ENCODE measurements at regions not wholly inside any gene's neighbourhood (a gene's known extent, or its start where the extent isn't known, plus 50 kb on each side); places are given as distances from the start of the nearest gene placed in this dataset.
"Not testable (repeated sequence)": the region's sequence is repeated elsewhere in the genome, so short reads cannot be mapped to it uniquely, and the experiment has no call there.

- H3K36me3 Mint-ChIP-seq (ENCODE audit: low read depth); H3K9me3 Mint-ChIP-seq; H3K27ac Mint-ChIP-seq; intact Hi-C loops (cut with micrococcal nuclease); H3K4me3 Mint-ChIP-seq; H3K27me3 Mint-ChIP-seq (ENCODE audit: low read depth); DNase-seq; H3K4me1 Mint-ChIP-seq (ENCODE audit: low read depth): not testable (repeated sequence)
- CTCF ChIA-PET, result interaction anchor here (1.2 kb wide), 1 partner anchor 392 kb away, joined by 4 read pairs; no protein-coding TSS in a partner anchor
Measured at GRCh38 chr12:85475277-85475676, 195.3 kb downstream of the ALX1 start.

DNA sequence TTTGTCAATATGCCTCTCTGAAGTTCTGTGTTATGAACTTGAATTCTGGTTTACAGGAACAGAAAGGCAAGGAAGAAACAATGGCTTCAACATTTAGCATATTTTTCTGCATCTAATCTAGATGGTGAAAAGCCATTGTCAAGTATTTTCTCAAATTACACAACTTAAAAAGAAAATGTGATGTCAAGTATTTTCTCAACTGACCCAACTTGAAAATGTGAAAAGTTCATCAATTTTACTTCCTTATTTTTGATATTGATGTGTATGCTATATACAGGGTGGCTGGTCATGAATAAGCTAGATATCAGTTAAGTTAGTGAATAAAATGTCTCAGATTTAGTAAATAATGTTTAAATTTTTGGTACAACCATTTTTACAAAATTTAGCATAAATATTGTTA is 196.7 kb downstream of the ALX1 start:
- intact Hi-C loops (cut with micrococcal nuclease), result no loop called here
- CTCF ChIA-PET, result interaction anchor here (0.9 kb wide), 2 partner anchors 10 to 444 kb away, joined by 3 read pairs; no protein-coding TSS in a partner anchor

DNA sequence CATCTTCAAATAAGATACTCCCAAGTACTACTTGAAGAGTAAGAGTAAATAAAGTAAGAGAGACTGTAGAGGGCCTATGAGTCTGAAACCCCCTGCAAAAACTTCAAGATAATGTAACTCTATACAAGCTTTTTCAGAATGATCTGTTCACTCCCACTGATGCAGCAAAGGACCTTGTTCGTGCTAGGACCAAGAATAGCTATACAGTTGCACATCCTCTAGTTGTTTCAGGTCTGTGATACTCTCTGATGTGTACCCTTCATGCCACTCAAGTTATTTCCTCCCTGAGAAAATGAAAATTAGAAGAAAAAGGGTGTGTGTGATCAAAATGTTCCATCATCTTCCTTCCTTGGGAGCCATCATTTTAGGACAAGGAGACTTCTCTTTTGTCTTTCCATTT is 204.4 kb downstream of the ALX1 start:
- intact Hi-C loops (cut with micrococcal nuclease), result no loop called here

More for the DNA sequence above, 196.7 kb downstream of the ALX1 start:
- H3K36me3 Mint-ChIP-seq (ENCODE audit: low read depth), result no peaks in the 10 kb centered on the region
- no peak for DNase-seq
- H3K9me3 Mint-ChIP-seq, result no peaks in the 10 kb centered on the region
- H3K4me1 Mint-ChIP-seq (ENCODE audit: low read depth), result no peaks in the 10 kb centered on the region
- no peak overlapping the region for H3K27ac Mint-ChIP-seq
- no peaks in the 10 kb centered on the region for H3K27me3 Mint-ChIP-seq (ENCODE audit: low read depth)
- H3K4me3 Mint-ChIP-seq, result no peak overlapping the region

GRCh38 chr12:85489194-85489593 is 209.2 kb downstream of the ALX1 start:
- CTCF ChIA-PET, result no interaction called here
- intact Hi-C loops (cut with micrococcal nuclease), result no loop called here
- H3K4me1 Mint-ChIP-seq (ENCODE audit: low read depth), result no peaks in the 10 kb centered on the region

More for the DNA sequence above, 204.4 kb downstream of the ALX1 start:
- H3K4me3 Mint-ChIP-seq, result no peak overlapping the region
- no peak for DNase-seq
- no peaks in the 10 kb centered on the region for H3K36me3 Mint-ChIP-seq (ENCODE audit: low read depth)
- no peaks in the 10 kb centered on the region for H3K9me3 Mint-ChIP-seq
- CTCF ChIA-PET, result no interaction called here
- no peaks in the 10 kb centered on the region for H3K27me3 Mint-ChIP-seq (ENCODE audit: low read depth)
- no peak overlapping the region for H3K27ac Mint-ChIP-seq
- no peaks in the 10 kb centered on the region for H3K4me1 Mint-ChIP-seq (ENCODE audit: low read depth)

DNA sequence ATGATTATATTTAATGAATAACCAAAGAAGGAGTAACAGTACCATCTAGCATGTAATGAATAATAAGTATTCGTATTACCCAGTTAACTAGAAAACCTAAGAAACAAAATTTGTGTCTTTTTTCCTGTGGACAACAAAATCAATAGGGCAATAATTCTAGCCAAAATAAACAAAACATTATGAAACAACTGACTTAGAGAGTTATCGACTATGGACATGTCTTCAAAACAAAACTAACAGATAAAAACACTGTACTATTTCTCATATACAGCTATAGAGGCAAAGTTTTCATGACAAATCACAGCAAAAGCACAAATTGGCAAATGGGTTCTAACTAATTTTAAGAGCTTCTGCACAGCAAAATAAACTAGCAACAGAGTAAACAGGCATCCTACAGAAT is 224.1 kb downstream of the ALX1 start:
- Mint-ChIP-seq H3K36me3 (ENCODE audit: low read depth) (no peaks in the 10 kb centered on the region), H3K4me3 (no peak overlapping the region), H3K27ac (no peak overlapping the region), H3K4me1 (ENCODE audit: low read depth) (no peaks in the 10 kb centered on the region), H3K27me3 (ENCODE audit: low read depth) (no peaks in the 10 kb centered on the region), H3K9me3 (no peaks in the 10 kb centered on the region)
- CTCF ChIA-PET, result no interaction called here
- no peak for DNase-seq
- intact Hi-C loops (cut with micrococcal nuclease), result no loop called here

More at GRCh38 chr12:85489194-85489593, 209.2 kb downstream of the ALX1 start:
- no peaks in the 10 kb centered on the region for H3K36me3 Mint-ChIP-seq (ENCODE audit: low read depth)
- H3K9me3 Mint-ChIP-seq, result peaks cover 5% of the 10 kb centered on the region
- DNase-seq, result no peak
- H3K4me3 Mint-ChIP-seq, result no peak overlapping the region
- no peak overlapping the region for H3K27ac Mint-ChIP-seq
- H3K27me3 Mint-ChIP-seq (ENCODE audit: low read depth), result no peaks in the 10 kb centered on the region

DNA sequence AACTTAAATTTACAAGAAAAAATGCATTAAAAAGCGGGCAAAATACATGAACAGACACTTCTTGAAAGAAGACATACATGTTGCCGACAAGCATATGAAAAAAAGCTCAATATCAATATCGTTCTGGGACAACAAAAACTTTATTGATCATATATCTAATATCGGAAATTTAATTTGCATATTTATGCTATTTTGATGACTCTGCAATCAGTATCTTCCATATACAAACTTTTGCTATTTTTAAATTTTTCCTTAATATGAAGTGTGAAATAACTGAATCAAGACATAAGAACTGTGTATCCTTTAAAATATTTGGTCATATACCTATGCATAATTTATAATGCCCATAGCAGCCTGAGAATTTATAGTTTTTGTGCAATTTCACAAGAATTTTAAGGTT is 224.6 kb downstream of the ALX1 start:
- no peak for DNase-seq
- no peaks in the 10 kb centered on the region for H3K4me1 Mint-ChIP-seq (ENCODE audit: low read depth)
- no peaks in the 10 kb centered on the region for H3K36me3 Mint-ChIP-seq (ENCODE audit: low read depth)
- CTCF ChIA-PET, result no interaction called here
- H3K4me3 Mint-ChIP-seq, result no peak overlapping the region
- H3K27me3 Mint-ChIP-seq (ENCODE audit: low read depth), result no peaks in the 10 kb centered on the region
- H3K9me3 Mint-ChIP-seq, result no peaks in the 10 kb centered on the region
- H3K27ac Mint-ChIP-seq, result no peak overlapping the region
- intact Hi-C loops (cut with micrococcal nuclease), result no loop called here

DNA sequence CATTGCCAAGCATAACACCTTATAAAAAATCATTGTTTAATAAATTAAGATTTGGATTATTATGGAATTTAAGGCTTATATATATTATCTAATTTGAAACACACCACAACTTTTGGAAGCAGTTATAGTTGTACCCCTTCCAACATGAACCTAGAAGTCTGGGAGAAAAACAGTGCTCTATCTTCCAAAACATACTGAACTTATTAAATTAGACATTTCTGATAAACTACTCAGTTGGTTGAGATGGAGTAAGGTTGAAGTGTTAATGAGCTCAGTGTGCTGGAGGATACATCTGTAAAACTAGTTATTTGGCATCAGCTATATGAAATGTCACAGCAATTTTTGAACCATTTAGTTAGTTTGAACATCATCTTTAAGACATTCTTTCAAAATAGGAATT is 227.4 kb downstream of the ALX1 start:
- CTCF ChIA-PET, result no interaction called here
- no peaks in the 10 kb centered on the region for H3K36me3 Mint-ChIP-seq (ENCODE audit: low read depth)
- intact Hi-C loops (cut with micrococcal nuclease), result no loop called here
- H3K27me3 Mint-ChIP-seq (ENCODE audit: low read depth), result no peaks in the 10 kb centered on the region
- no peaks in the 10 kb centered on the region for H3K9me3 Mint-ChIP-seq
- no peak overlapping the region for H3K4me3 Mint-ChIP-seq
- H3K27ac Mint-ChIP-seq, result no peak overlapping the region
- DNase-seq, result no peak
- no peaks in the 10 kb centered on the region for H3K4me1 Mint-ChIP-seq (ENCODE audit: low read depth)

DNA sequence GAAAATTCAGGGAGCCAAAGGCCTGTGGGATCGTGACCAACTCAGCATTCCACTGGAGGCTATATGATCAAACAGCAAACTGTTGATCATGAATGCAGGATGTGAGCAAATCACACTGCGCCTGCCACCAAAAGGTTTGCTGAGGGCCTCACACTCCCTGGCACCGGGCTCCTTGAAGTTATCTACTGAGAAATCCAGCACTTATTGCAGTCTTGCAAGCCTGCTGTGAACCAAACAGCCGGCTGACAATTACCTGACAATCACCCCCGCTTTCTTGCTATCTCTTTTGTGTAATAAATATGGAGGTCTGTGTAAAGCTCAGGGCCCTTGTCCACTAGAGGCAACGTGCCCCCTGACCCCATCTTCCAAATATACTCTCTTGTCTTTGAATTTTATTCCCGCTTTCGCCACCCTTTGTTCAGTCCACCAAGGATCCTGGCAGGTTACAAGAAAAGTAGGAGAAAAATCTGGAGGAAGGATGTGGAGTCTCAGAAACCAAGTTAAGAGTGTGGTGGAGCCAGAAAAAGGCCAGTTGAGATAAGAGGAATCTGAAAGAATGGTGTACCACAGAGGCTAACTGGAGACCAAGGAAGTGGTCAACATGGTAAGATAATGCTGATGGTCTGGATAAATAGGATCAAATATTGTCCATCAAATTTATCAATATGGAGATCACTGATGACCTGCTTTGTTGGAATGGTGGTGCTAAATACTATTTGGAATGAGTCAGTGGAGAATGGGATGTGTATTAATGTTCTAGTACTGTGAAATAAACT is 229.2 kb downstream of the ALX1 start:
- no peaks in the 10 kb centered on the region for H3K9me3 Mint-ChIP-seq

DNA sequence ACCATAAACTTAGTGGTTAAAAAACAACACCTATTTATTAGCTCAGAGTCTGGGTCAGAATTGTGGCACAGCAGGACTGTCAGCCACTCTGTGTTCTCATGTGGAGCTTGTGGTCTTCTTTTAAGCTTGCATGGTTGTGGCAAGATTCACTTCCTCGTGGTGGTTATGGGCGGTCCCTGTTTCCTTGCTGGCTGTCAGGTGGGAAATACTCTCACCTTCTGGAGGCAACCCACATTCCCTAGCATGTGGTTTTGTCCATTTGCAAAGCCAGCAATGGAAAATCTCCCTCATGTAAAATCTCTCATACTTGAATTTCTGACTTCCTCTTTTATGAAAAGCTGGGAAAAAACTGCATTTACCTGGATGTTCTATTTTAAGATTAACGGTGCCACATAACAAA is 229.8 kb downstream of the ALX1 start:
- H3K9me3 Mint-ChIP-seq, result no peaks in the 10 kb centered on the region
- intact Hi-C loops (cut with micrococcal nuclease), result no loop called here
- CTCF ChIA-PET, result no interaction called here
- no peak overlapping the region for H3K27ac Mint-ChIP-seq
- no peaks in the 10 kb centered on the region for H3K36me3 Mint-ChIP-seq (ENCODE audit: low read depth)
- H3K4me1 Mint-ChIP-seq (ENCODE audit: low read depth), result no peaks in the 10 kb centered on the region
- H3K4me3 Mint-ChIP-seq, result no peak overlapping the region
- DNase-seq, result no peak
- no peaks in the 10 kb centered on the region for H3K27me3 Mint-ChIP-seq (ENCODE audit: low read depth)

More for the DNA sequence above, 229.2 kb downstream of the ALX1 start:
- Mint-ChIP-seq H3K4me3 (no peak overlapping the region), H3K27ac (no peak overlapping the region), H3K36me3 (ENCODE audit: low read depth) (no peaks in the 10 kb centered on the region), H3K4me1 (ENCODE audit: low read depth) (no peaks in the 10 kb centered on the region), H3K27me3 (ENCODE audit: low read depth) (no peaks in the 10 kb centered on the region)
- intact Hi-C loops (cut with micrococcal nuclease), result no loop called here
- no peak for DNase-seq
- CTCF ChIA-PET, result no interaction called here

- intact Hi-C loops (cut with micrococcal nuclease), result no loop called here
- H3K27ac Mint-ChIP-seq, result no peak overlapping the region
Measured at GRCh38 chr12:85516039-85516438, 236.0 kb downstream of the ALX1 start.

GRCh38 chr12:85516667-85517325 is 236.8 kb downstream of the ALX1 start:
- no peaks in the 10 kb centered on the region for H3K27me3 Mint-ChIP-seq (ENCODE audit: low read depth)
- H3K4me3 Mint-ChIP-seq, result no peak overlapping the region
- intact Hi-C loops (cut with micrococcal nuclease), result no loop called here
- CTCF ChIA-PET, result no interaction called here
- no peaks in the 10 kb centered on the region for H3K4me1 Mint-ChIP-seq (ENCODE audit: low read depth)
- H3K9me3 Mint-ChIP-seq, result peaks cover 5% of the 10 kb centered on the region
- no peak for DNase-seq
- H3K36me3 Mint-ChIP-seq (ENCODE audit: low read depth), result no peaks in the 10 kb centered on the region
- no peak overlapping the region for H3K27ac Mint-ChIP-seq

More at GRCh38 chr12:85516039-85516438, 236.0 kb downstream of the ALX1 start:
- CTCF ChIA-PET, result no interaction called here
- Mint-ChIP-seq H3K27me3 (ENCODE audit: low read depth) (no peaks in the 10 kb centered on the region), H3K4me1 (ENCODE audit: low read depth) (no peaks in the 10 kb centered on the region), H3K36me3 (ENCODE audit: low read depth) (no peaks in the 10 kb centered on the region), H3K9me3 (peaks cover 5% of the 10 kb centered on the region), H3K4me3 (no peak overlapping the region)
- no peak for DNase-seq

DNA sequence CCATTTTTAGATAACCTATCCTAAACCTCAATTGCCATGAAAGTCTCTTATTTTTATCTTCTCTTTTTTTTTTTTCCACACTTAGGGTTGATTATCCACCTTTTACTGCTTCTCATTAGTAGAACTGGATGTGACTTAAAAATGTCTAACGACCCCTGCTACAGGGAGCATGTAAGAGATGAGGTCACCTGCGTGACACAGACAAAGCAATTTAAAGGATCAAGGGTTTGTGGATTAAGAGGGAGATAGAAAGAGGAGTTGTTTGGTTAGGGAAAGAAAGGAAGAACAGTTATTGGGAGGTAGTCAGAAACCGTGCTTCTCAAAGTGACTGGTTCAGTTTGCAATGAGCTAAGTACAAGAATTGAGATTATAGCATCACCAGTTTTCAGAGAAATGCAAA is 239.1 kb downstream of the ALX1 start:
- Mint-ChIP-seq H3K36me3 (ENCODE audit: low read depth) (no peaks in the 10 kb centered on the region), H3K27me3 (ENCODE audit: low read depth) (no peaks in the 10 kb centered on the region), H3K9me3 (peaks cover 5% of the 10 kb centered on the region), H3K4me1 (ENCODE audit: low read depth) (no peaks in the 10 kb centered on the region), H3K4me3 (no peak overlapping the region), H3K27ac (no peak overlapping the region)
- DNase-seq, result no peak
- intact Hi-C loops (cut with micrococcal nuclease), result no loop called here
- CTCF ChIA-PET, result no interaction called here

DNA sequence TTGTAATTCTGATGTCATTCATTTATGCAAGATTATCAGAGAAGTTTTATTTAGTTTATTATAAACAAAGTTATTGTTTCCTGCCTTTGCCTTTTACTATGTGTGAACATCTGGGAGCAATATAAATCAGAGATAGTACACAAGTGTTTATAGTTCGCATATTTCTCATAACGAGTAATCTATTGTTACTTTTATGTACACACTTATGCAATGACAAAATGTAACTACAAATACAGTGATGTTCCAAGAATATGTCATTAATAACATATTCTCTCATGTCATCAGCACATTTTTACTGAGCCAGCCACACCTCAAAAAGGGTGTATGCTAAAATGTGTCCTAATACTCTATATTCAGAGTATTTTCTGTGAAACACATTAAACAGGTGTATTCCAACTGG is 243.2 kb downstream of the ALX1 start:
- Mint-ChIP-seq H3K4me3 (no peak overlapping the region), H3K27me3 (ENCODE audit: low read depth) (no peaks in the 10 kb centered on the region), H3K4me1 (ENCODE audit: low read depth) (no peaks in the 10 kb centered on the region), H3K27ac (no peak overlapping the region), H3K36me3 (ENCODE audit: low read depth) (no peaks in the 10 kb centered on the region), H3K9me3 (peaks cover 8% of the 10 kb centered on the region)
- CTCF ChIA-PET, result no interaction called here
- intact Hi-C loops (cut with micrococcal nuclease), result no loop called here
- DNase-seq, result no peak
